ENCODE measurements at regions not wholly inside any gene's neighbourhood (a gene's known extent, or its start where the extent isn't known, plus 50 kb on each side); places are given as distances from the start of the nearest gene placed in this dataset.
"Not testable (repeated sequence)": the region's sequence is repeated elsewhere in the genome, so short reads cannot be mapped to it uniquely, and the experiment has no call there.

DNA sequence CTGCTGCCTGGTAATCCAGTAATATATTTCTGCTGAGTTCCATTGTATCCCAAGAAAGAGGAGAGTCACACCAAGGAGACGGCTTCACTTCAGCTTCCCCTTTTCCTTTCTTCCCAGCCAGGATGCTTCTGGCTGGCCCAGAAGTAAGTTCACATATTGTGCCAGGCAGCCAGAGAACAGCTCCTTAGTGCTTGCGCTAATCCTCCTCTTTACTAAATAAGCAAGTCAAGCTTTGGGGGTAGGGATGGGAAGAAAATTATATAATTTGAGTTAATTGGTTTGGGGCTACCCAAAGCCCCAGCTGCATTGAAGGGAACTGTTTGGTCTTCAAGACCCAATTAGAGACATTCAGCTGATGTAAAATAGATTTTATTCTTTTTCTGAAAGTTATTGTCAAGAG lies 218.8 kb upstream of the HES1 start:
- TF ChIP-seq, protein P1, sequence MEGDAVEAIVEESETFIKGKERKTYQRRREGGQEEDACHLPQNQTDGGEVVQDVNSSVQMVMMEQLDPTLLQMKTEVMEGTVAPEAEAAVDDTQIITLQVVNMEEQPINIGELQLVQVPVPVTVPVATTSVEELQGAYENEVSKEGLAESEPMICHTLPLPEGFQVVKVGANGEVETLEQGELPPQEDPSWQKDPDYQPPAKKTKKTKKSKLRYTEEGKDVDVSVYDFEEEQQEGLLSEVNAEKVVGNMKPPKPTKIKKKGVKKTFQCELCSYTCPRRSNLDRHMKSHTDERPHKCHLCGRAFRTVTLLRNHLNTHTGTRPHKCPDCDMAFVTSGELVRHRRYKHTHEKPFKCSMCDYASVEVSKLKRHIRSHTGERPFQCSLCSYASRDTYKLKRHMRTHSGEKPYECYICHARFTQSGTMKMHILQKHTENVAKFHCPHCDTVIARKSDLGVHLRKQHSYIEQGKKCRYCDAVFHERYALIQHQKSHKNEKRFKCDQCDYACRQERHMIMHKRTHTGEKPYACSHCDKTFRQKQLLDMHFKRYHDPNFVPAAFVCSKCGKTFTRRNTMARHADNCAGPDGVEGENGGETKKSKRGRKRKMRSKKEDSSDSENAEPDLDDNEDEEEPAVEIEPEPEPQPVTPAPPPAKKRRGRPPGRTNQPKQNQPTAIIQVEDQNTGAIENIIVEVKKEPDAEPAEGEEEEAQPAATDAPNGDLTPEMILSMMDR (conservative IDR thresholded peaks at IDR 0.05), result no peak
- no peak overlapping the region for H3K27ac ChIP-seq

DNA sequence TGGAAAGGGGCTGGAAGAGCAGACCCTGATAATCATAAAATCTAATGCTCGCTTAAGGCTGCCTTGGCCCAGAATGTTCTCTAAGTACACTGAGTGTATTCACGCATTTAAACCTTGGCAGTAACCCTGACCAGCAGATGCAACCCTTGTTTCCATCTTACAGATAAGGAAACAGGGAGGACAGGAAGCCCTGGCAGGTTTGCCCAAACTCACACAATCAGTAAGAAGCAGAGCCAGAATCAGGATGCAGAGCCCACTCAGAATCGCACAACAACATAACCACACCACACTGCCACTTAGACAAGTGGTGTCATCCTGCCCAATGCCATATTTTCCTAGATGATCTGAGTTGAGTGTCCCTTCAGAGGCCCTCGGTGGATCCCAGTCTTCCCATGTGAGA lies 214.5 kb upstream of the HES1 start:
- peak overlapping the region; percentile 94 for H3K27ac ChIP-seq
- TF ChIP-seq, protein P1 (conservative IDR thresholded peaks at IDR 0.05), result no peak

DNA sequence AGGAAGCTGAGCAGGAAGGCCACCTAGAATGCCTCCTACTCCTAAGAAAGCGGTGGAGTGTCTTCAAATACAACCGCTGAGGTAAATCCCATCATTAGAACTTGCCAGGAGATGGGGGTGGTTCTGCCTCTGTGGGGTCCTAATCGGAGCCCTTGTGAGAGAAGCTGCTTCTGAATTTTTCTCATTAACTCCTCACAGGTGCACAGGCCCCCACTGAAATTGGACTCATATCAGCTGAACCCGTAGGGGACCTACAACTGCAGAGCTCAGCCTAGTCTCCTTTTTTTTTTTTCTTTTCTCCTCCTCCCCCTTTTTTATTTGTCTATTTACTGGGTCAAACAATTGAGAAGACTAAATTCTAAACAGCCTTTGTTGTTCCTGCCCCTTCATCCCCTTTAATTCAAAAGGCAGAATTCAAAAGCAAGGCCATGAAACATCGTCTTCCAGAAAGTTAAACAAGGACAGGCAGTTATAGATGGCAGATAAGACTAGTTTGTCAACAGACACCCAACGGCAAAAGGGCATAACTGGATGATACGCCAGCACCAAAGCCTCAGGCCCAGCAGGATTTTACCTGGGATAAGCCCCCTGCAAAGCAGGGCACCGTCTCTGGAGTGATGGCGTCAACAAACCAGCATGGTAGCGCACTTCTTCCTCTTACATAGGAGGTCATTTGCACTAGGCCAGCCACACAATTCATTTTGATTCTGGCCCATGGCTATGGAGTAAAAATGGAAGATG lies 213.7 kb upstream of the HES1 start:
- TF ChIP-seq, protein P1 (conservative IDR thresholded peaks at IDR 0.05), result no peak
- peak overlapping the region; percentile 94 for H3K27ac ChIP-seq

DNA sequence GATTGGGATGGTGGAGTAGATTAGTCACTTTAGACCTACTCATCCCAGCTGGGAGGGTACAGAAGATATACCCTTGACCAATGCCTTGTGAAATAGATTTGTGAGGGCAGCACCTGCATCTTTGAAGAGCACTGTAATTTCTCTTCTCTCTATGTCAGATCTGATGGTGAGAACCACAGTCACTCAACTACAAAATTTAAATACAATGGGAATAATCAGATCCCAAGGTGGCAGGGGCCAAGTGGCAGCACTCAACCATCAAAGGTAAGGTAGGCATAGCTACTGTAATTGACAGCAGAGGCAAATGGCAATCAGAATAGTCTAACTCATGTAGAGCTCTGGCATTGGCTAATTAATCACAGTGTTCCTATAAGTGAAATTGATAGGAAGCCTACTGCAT lies 212.0 kb upstream of the HES1 start:
- peak overlapping the region; percentile 94; the same call in 1 of the 2 replicates for H3K27ac ChIP-seq

DNA sequence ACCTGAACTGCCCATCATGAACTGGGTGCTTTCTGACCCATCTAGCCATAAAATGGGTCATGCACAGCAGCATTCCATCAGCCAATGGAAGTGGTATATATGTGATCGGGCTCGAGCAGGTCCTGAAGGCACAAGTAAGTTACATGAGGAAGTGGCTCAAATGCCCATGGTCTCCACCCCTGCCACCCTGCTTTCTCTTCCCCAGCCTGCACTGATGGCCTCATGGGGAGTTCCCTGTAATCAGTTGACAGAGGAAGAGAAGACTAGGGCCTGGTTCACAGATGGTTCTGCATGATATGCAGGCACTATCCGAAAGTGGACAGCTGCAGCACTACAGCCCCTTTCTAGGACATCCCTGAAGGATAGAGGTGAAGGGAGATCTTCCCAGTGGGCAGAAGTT lies 209.9 kb upstream of the HES1 start:
- not testable (repeated sequence) for H3K27ac ChIP-seq

DNA sequence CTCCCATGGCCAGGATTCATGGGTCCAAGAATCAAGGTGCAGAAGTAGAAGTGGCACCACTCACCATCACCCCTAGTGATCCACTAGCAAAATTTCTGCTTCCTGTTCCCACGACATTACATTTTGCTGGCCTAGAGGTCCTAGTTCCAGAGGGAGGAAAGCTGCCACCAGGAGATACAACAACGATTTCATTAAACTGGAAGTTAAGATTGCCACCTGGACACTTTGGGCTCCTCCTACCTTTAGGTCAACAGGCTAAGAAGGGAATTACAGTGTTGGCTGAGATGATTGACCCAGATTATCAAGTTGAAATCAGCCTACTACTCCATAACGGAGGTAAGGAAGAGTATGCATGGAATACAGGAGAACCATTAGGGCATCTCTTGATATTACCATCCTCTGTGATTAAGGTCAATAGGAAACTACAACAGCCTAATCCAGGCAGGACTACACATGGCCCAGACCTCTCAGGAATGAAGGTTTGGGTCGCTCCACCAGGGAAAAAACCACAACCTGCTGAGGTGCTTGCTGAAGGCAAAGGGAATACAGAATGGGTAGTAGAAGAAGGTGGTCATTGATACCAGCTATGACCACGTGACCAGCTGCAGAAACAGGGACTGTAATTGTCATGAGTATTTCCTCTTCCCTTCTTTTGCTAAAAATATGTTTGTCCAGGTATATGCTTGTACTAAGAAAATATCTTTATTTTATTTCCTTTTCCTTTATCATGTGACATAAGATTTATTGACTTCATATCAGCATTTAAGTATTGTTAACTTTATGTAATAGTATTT lies 208.3 kb upstream of the HES1 start:
- H3K27ac ChIP-seq, result not testable (repeated sequence)

DNA sequence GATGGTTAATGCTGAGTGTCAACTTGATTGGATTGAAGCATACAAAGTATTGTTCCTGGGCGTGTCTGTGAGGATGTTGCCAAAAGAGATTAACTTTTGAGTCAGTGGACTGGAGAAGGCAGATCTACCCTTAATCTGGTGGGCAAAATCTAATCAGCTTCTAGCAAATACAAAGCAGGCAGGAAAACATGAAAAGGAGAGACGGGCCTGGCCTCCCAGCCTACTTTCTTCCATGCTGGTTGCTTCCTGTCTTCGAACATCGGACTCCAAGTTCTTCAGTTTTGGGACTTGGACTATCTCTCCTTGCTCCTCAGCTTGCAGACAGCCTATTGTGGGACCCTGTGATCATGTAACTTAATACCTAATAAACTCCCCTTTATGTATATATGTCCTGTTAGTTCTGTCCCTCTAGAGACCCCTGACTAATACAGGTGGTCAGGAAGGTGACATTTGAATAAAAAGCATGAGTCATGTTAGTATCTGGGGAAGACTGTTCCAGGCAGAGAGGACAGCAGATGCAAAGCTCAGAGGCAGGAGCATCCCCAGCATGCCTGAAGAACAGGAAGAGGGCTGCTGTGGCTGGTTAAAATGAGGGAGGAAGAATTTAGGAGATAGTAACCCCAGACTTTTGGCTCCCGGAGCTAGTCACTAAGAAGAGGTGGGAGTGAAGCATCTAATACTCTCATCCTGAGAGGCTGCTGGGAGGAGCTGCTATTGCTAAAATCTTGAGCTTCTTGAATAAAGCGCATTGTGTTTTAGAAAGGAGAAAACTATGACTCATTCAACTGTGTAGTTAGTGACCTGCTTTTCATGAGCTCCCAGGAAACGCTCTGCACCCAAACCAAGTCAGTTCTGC lies 207.4 kb upstream of the HES1 start:
- peak overlapping the region; percentile 33; the same call in 1 of the 2 replicates for H3K27ac ChIP-seq
- TF ChIP-seq, protein P1 (conservative IDR thresholded peaks at IDR 0.05), result no peak

DNA sequence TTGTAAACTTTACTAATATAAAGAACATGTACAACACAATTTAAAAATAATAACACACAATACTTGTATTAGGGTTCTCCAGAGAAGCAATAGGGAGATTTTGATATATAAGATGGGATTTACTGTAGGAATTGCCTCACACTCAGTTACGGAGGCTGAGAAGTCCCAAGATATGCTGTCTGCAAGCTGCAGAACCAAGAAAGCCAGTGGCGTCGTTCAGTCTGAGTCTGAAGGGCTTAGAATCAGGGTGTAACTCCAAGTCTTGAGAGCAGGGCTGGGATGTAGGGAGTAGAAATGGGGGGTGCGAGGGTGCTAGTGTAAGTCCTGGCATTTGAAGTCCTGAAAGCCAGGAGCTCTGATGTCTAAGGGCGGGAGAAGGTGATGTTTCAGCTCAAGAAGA lies 206.6 kb upstream of the HES1 start:
- TF ChIP-seq, protein P1 (conservative IDR thresholded peaks at IDR 0.05), result no peak
- peak overlapping the region; percentile 33; the same call in 1 of the 2 replicates for H3K27ac ChIP-seq

Data from VCaP (cell line).